ENCODE measurements at regions not wholly inside any gene's neighbourhood (a gene's known extent, or its start where the extent isn't known, plus 50 kb on each side); places are given as distances from the start of the nearest gene placed in this dataset.

- DNase-seq (ENCODE audit: low read depth), result no peak
These were observed 308.9 kb downstream of the SLC6A15 start for GRCh38 chr12:84603484-84604248.

- no peak for DNase-seq (ENCODE audit: low read depth)
These were observed 311.1 kb downstream of the SLC6A15 start for GRCh38 chr12:84601483-84601882.

GRCh38 chr12:84599539-84599938, 313.1 kb downstream of the SLC6A15 start:
- peak; percentile 68 for DNase-seq (ENCODE audit: low read depth)

GRCh38 chr12:84596266-84596665, 316.3 kb downstream of the SLC6A15 start:
- no peak for DNase-seq (ENCODE audit: low read depth)

DNA sequence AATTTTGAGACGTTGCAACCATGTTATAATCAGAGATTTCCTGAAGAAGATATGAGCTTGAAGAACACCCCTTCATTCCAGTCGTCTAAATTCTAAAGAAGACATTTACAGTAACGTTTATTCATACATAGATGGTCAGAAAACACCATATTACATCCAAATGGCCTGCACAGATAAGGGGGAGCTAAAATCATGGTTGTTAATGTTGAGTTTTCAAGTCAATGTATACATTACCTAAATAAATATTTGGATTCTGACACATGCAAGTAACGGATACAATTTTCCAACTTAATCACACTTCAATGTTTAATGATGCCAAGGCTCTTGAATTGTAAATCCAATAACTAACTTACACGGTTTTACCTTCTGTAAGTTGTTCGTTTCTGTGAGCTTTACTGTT, 318.4 kb downstream of the SLC6A15 start:
- DNase-seq (ENCODE audit: low read depth), result no peak

DNA sequence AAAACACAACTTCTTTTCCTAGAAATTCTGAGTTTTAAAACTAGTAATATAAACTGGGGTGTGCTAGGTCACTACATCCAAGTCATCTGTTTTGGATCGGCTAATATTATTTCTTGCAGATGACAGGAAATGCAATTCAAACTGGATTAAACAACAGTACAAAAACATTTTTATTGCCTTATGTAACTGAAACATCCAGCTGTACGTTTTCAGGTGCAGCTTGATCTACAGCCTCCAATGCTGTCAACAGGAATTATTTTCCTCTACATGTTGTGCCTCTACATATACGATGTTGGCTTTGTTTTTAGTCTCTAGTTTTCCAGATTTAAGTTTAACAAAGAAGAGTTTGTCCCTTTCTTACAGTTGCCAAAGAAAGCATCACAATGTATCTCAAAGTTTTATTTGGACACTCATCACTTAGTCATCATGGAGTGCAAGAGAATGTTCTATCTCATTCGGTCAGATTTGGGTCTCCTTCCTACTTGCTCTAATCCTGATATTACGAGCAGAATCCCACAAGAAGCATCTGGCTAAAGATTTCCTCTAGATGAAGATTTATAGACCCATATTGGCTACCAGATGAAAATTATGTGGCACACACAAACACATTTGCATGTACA, 326.7 kb downstream of the SLC6A15 start:
- DNase-seq (ENCODE audit: low read depth), result peak; percentile 69

DNA sequence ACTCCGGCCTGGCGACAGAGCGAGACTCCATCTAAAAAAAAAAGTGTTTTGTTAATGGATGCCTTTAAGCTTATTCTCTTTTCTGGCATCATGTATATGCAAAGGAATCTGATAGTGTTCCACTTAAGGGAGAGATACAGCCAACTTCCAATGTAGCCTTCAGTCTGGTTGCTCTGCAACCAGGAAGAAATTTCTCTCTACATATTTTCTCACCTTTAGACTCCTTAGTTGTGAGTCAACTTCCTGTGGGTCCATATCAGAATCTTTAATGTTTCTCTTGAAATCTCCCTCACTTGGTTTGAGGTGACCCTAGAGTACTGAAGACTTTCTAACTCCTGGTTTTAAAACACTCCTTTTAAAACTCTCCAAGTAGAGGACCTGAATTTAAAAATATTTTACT, 340.4 kb downstream of the SLC6A15 start:
- peak; percentile 11 for DNase-seq (ENCODE audit: low read depth)

DNA sequence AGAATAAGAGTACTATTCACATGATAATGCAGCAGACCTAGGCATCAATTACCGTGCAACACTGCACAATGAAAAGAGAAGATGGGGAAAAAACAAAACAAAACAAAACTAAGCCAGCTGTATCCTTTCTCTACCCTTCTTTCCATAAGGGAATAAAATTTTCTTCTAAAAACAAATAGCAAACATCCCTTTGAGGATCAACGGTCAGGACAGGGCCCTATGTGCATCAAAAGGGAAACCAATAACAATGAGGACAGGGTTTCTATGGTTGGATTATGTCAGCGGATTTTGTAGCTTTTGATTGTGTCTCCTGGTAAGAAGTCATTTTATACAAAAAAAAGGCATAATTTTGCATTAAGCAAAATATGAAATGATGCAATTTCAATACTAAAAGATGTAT, 350.3 kb downstream of the SLC6A15 start:
- DNase-seq (ENCODE audit: low read depth), result no peak

DNA sequence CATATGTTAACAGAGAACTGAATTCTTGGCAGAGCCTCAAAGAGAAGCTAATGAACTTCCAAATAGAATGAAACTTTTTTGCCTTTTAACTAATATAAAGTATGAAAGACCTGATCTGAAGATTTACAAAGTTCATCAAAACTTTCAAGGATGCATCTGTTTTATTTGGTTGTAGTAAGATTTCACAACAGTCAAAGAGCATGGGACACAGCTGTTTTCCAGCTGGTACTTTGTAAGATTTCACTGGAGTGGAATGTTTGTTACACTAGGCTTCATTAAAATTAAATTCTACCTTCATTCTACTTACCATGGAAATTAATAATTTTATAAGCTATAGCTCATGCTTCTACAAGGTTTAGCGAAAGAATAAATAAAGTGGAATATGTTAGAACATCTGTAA, 351.2 kb downstream of the SLC6A15 start:
- no peak for DNase-seq (ENCODE audit: low read depth)

DNA sequence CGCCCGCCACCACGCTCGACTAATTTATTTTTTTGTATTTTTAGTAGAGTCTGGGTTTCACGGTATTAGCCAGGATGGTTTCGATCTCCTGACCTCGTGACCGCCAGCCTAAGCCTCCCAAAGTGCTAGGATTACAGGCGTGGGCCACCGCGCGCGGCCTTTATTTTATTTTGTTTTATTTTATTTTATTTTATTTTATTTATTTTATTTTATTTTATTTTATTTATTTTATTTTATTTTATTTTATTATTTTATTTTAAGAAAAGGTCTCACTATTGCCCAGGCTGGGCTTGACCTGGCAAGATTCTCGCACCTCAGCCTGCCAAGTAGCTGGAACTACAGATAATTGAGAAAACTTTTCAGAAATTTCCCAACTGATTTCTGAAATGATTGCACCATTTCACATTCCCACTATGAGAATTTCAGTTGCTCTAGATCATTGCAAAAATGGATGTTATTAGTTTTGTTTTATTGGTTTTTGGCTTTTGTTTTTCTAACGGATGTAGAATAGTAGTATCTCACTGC, 358.3 kb downstream of the SLC6A15 start:
- no peak for DNase-seq (ENCODE audit: low read depth)

DNA sequence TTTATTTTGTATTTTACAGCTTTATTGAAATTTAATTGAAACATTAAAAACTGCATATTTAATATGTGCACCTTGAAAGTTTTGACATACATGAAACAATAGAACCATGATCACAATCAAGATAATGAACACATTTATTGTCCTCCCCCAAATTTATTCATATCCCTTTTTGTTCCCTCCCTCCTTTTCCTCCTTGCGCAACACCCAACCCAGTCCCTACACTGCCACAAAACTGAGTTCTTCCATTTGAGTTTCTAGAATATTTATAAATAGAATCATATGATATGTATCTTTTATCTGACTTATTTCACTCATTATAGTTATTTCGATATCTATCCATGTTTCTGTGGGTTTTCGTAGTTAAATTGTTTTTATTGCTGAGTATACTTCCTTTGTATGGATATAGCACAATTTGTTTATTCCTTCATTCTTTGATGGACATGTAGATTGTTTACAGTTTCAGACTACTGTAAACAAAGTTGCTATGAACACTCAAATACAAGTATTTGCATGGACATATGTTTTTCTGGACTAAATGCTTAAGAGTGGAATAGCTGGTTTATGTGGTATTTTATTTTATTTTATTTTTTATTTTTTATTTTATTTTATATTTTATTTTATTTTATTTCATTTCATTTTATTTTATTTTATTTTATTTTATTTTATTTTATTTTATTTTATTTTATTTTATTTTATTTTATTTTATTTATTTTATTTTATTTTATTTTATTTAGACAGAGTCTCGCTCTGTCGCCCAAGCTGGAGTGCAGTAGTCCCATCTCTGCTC, 359.1 kb downstream of the SLC6A15 start:
- DNase-seq (ENCODE audit: low read depth), result no peak

- DNase-seq (ENCODE audit: low read depth), result no peak
These were observed 361.2 kb downstream of the SLC6A15 start for GRCh38 chr12:84551373-84551772.

- DNase-seq (ENCODE audit: low read depth), result no peak
These were observed 362.1 kb downstream of the SLC6A15 start for GRCh38 chr12:84550518-84550917.

DNA sequence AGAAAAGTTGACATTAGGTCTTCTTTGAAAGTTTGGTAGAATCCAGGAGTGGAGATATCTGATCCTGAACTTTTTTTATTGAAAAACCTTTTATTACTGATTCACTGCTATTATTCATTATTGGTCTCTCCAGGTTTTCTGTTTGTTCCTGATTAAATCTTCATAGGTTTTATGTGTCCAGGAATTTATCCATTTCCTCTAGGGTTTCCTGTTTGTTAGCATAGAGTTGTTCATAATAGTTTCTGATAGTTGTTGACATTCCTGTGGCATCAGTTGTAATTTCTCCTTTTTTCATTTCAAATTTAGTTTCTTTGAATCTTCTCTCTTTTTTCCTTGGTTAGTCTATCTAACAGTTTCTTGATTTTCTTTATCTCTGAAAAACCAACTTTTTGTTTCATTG, 370.3 kb downstream of the SLC6A15 start:
- no peak for DNase-seq (ENCODE audit: low read depth)

DNA sequence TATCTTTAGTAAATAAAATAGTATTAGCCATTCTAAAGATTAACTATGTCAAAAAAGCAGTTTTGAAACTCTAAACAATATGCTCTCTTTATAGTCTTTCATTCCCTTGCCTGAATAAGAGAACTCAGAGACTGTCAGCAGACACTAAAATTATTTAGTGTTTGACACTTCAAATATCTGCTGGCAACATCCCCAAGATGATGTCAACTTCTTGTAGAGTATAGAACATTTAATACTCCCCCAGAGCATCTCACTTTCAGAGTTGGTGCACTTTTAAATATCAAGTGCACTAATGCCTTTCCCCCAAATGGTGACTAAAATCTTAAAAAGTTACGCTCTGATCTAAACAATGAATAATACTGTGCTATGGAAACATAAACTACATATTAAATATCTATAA, 374.9 kb downstream of the SLC6A15 start:
- no peak for DNase-seq (ENCODE audit: low read depth)

DNA sequence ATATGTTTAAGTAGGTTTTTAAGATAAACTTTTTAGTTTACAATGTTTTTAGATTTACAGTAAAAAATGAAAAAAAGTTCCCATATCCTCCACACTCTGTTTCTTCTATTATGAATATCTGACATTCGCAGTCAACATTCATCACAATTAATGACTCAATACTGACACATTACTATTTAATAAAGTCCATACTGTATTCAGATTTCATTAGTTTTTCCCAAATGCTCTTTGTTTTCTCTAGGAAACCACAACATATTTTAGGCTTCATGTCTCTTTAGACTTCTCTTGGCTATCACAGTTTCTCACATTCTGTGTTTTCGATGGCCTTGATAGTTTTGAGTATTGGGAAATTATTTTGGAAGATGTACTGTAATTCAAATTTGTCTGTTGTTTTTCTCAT, 399.8 kb downstream of the SLC6A15 start:
- DNase-seq (ENCODE audit: low read depth), result no peak

- no peak for DNase-seq (ENCODE audit: low read depth)
These were observed 403.7 kb downstream of the SLC6A15 start for GRCh38 chr12:84508851-84509260.

- peak; percentile 82 for DNase-seq (ENCODE audit: low read depth)
These were observed 404.4 kb downstream of the SLC6A15 start for GRCh38 chr12:84507956-84508850.

DNA sequence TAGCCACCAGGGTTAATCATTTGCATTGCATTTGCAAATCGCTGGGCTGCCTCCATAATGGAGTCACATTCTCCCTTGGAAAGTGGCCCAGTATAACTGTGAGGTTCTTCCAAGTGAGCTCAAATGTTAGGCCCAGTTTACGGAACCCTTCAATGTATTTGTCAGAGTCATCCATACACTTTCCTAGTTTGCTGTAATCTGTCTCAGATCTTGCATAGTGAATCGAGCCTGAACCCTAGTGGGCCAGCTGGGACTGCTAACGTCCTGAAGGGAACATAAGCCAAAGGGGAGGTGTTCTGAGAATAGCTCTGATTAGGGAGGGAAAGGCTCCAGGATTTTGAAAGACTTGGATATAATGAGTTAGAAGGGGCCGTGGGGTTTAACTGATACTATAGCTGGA, 406.3 kb downstream of the SLC6A15 start:
- DNase-seq (ENCODE audit: low read depth), result no peak

- DNase-seq (ENCODE audit: low read depth), result peak; percentile 64
These were observed 409.5 kb downstream of the SLC6A15 start for GRCh38 chr12:84502907-84503787.

Data from HT1080 (cell line).